ENCODE measurements at regions not wholly inside any gene's neighbourhood (a gene's known extent, or its start where the extent isn't known, plus 50 kb on each side); places are given as distances from the start of the nearest gene placed in this dataset.

DNA sequence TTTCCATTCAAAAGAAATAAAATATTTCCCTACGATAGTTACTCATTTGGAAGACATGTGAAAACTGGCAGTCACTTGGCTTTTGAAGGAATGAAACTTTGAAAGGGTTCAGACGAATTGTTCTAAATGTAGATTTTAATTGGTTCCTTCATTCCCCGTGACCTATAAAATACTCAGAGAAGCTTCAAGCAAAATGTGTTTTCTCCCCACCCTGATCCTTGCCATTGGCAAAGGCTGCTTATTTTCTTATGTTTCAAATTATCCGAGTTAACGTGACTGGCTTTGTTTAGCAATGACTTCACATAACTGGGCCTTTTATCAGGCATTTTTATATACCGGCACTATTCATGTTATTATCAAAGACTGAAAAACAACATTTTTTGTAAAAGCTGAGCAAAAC lies 204.1 kb upstream of the NEIL3 start:
- DNase-seq (ENCODE audit: low read depth in 3 of 3, low spot score in 1 of 3) = no peak

DNA sequence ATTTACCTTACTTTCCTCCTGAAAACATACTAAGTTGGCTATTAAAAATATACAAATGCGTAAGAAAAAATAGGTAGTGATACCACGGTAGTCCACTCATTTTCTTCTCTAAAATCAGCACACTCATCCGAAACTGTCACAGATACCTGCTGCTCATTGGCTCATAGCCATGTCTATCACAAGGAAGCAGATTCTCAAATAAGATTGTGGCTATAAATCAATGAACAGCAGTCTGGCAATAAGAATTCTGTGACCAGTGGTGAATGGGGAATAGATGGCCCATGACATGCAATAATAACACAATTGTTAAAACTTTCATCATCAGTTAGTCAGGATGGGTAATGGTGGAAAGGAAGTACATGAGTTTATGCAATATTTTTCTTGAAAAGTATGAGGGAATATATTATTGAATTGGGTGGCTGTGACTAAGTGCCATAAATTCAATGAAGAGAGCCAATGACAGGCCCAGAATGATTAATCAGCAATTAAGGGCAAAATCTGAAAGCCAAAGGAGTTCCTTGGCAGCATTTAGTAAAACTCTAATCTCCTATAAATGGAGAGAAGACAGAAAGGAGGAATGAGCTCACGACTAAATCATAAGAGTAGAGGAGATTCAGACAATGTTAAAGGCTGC lies 202.3 kb upstream of the NEIL3 start:
- DNase-seq (ENCODE audit: low read depth in 3 of 3, low spot score in 1 of 3) = no peak

DNA sequence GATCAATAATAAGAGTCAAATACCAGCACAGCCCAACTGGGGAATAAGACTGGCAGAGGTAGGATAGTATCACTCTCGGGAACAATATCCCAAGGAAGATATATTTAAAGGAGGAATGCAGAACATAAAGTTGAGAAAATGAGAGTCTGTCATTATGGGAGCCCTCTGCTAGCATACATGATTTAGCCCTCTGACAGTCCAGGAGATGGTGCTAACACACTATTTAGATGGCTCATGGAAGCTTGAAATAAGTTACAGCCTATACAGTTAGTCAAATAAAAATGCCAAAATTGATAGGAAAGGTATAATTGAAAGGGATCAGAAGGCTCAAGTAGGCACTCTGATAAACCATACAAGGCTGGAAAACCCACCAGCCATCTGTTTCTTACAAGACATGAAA lies 201.0 kb upstream of the NEIL3 start:
- DNase-seq (ENCODE audit: low read depth in 3 of 3, low spot score in 1 of 3) = no peak

DNA sequence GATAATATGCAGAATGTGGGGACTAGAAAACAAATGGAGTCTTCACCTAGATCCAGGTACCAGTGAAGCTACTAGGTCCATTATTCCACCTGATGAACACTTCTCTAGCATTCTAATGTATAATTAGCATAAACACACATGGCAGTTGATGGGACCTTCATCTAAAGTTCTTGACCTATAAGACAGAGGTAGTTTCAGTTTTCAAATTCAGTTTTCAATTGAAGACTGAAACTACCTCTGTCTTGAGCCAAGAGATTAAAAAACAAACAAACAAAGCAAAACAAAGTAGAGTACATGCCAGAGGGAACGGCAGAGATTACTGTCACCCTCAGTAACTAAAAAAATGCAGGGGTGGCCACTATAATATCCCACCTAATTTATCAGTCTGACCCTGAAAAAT lies 199.9 kb upstream of the NEIL3 start:
- DNase-seq (ENCODE audit: low read depth in 3 of 3, low spot score in 1 of 3) = no peak

DNA sequence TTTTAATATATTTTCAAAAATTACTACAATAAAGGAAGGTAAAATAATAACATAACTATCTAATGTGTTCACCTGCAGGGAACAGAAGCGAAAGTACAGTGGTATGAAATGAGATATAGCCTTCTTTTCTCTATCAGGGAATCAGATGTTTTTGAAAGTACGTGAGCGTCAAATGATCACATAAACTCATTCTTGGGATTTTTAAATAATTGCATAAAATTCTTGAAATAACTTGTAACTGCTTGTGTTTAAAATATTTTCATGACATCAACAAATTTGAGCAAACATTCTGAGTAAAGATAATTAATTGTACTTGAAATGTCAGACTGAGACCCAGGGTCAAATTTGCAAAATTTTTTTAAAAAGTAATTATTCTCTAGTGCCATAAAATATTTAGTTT lies 193.5 kb upstream of the NEIL3 start:
- DNase-seq (ENCODE audit: low read depth in 3 of 3, low spot score in 1 of 3) = no peak

DNA sequence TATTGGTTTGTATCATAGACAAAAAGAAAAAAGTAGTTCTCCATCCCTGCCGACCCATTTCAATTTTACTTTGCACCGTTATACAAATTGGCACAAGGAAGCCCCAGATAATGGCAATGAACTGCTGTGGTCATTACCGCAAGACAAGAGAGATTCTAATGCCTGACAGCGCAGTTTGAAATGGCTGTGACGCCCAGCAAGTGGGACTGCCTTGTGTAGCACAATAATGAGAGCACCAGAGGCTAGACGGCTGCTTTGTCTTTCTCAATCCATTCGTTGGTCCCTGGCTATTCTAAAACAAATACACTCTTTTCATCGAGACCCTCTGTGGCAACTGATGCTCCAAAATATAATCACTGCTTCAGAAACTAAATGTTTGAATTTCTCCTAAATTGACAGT lies 192.4 kb upstream of the NEIL3 start:
- no peak for DNase-seq (ENCODE audit: low read depth in 3 of 3, low spot score in 1 of 3)

DNA sequence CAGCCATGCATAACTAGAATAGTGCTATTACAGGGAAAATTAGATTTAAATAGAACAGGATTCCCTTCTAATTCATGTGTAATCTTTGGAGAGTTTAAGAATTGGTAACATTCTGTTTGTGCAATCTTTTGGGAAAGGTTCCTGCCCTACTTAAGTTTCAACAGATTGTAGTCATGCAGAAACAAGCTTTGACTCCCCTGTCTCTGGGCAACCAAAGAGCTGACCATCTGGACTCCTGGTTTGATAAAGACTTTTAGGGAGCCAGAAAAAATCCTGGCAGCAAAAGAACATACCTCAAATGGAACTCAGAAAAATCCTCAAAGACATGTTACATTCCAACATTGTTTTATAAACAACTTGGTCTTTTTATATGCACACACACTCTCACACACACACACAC lies 191.1 kb upstream of the NEIL3 start:
- no peak for DNase-seq (ENCODE audit: low read depth in 3 of 3, low spot score in 1 of 3)

DNA sequence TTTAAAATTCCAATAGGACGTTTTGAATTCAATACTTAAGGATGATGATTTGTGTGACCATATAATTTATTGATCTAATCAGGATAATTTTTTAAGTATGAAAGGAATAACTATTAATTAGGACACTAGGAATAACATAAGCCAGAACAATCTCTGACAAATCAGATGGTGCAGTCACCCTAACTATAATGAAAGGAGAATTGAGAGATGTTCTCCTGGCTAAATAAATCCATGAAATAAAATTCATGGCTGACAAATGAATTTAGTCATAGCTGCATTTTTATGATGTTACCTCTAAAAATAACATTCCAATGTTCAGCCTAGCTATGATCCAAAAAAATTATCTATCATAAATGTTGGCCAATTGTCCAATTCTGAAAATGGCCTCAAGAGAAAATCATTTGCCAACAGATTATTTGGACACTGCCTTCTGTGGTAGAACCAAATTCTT lies 190.6 kb upstream of the NEIL3 start:
- no peak for DNase-seq (ENCODE audit: low read depth in 3 of 3, low spot score in 1 of 3)

DNA sequence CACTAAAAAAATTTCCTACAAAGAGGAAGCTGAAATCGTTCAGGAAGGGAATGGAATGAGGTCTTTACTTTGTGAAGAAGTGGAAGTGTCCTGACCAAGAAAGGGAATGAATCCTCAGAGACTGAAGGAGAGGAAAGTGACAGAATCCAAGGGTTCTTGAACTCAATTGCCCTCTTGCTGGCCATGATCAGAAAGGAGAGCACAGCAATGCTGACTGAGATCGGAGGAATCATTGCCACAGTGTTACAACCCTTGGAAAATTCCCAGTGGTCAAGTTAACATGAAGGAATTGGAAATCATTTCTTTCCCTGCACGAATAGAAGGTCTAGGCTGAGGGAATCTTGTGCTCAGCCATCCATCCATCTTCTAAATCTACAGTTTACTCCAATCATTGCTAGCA lies 190.0 kb upstream of the NEIL3 start:
- no peak for DNase-seq (ENCODE audit: low read depth in 3 of 3, low spot score in 1 of 3)

DNA sequence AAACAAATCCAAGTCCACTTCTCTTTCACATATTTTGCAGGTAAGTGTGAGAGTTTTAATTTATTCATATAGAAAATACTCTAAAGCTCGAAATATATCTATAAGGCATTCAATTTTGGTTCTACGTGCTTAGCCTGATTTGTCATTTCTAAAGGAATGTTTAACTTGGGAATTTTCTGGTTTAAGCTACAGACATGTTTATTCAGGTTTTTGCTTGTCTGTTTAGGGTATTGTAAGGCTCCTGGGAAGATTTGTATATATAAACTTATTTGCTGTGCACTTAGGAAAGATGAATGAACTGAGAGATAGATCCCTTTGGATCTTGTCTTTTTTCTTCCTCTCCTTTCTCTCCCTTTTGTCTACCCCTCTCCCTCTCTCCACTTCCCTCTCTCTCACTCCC lies 185.9 kb upstream of the NEIL3 start:
- DNase-seq (ENCODE audit: low read depth in 3 of 3, low spot score in 1 of 3) = no peak

DNA sequence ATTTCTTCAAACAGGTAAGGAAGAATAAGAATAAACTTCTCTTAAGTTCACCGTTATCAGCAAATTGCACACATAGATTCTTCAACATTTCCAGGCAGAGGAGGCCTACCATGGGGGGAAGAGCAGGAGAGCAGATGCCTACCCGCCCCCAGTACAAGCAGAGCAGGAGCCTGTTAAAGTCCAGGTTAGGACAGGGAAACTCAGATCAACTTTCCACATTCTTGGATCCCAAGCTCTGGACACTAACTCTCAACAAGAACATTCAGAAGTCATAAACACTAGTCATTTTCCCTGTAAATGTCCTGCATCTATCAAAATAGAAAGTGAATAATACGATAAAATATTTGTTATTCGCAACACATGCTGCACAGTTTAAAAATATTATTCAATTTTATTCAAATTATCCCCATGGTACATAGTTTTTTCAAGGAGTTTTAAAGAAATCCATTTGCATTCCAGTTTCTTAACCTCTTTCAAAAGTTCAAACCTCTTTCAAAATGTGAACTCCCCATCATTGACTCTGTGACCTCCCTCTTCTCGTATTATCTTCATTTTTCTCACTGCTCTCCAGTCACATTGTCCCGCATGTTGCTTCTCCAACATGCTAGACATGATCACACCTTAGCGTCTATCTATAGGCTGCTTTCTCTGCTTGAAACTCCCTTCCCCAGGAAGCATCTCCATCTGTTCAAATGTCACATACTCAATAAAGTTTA lies 185.2 kb upstream of the NEIL3 start:
- no peak for DNase-seq (ENCODE audit: low read depth in 3 of 3, low spot score in 1 of 3)

DNA sequence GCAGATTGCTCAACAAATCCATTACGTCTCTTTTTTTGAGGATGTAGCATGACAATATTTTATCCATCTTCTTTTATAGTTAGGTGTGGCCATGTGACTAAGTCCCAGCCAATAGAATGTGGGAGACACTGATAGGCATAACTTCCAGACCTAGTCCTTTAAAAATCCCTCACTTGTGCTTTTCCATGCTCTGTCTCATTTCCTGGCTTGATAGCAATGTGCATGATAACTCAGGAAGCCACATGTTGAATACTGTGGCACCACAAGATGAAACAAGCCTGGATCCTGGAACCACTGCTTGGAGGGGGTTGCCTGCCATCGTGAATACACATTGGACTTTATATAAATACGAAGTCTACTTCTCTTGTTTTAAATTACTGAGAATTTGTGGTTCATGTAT lies 184.0 kb upstream of the NEIL3 start:
- DNase-seq (ENCODE audit: low read depth in 3 of 3, low spot score in 1 of 3) = no peak

DNA sequence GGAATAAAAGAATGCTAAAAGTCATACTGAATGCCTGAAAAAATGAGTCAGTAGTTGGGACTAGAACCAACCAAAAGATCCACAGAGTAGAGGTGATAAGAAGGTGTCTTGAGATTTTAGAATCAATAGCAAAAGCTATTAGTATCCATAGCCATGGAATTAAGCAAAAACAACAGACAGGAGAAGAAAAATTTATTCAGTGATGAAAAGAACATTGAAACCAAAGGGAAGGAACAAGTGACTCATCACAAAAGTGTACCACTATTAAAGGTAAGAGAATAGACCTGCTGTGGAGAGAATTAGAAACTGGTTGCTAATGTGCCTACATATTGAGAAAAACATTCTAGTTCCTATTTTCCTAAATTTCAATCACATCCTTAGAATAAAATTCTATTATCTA lies 182.0 kb upstream of the NEIL3 start:
- DNase-seq (ENCODE audit: low read depth in 3 of 3, low spot score in 1 of 3) = no peak

DNA sequence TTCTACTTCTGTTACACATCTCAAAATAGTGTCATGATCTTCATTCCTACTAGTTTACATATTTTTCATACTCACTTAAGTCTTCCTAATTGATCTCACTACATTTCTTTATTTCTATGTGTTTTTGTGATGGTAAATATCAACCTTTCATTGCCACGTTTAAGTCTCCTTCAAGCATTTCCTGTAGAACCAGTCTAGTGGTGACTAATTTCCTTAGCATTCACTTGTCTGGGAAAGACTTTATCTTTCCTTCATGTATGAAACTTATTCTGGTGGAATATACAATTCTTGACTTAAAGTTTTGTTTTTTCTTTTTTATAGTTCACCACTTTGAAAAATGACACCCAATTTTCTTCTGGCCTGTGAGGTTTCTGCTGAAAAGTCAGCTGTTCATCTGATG lies 181.4 kb upstream of the NEIL3 start:
- DNase-seq (ENCODE audit: low read depth in 3 of 3, low spot score in 1 of 3) = no peak

DNA sequence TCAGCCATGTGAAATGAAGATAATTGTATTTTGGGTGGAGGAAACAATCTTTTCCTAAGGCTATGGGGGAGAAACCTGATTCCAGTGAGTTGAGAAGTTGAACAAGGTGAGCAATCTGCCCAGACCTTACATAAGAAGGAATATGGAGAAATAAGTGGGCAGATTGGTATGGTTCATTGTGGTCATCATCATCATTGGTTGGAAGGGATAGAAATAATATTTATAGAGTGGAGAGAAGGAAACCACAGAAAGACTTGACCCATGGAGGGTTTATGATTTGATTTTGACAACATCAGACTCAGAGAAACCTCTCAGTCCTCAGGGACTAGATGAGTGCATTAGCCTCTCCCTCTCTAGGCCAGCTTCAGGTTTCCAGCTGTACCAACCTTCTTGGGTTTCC lies 177.9 kb upstream of the NEIL3 start:
- DNase-seq (ENCODE audit: low read depth in 3 of 3, low spot score in 1 of 3) = no peak

DNA sequence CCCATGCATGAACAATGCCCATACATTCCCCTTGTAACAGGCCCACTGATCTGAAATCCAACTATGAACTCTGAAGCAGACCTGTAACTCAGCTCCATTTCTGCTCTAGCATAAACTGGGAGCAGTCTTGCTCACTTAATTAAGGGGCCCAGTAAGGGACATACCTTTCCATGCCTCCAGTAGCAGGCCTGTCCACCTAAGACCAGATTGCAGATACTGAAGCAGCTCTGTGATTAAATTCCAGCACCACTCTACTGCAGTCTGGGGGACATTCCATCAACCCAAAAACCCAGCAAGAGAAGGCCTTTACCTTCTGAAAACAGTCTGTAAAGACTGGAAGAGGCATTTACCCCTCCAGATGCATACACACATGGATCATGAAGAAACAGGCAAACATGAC lies 162.0 kb upstream of the NEIL3 start:
- DNase-seq (ENCODE audit: low read depth in 3 of 3, low spot score in 1 of 3) = no peak

DNA sequence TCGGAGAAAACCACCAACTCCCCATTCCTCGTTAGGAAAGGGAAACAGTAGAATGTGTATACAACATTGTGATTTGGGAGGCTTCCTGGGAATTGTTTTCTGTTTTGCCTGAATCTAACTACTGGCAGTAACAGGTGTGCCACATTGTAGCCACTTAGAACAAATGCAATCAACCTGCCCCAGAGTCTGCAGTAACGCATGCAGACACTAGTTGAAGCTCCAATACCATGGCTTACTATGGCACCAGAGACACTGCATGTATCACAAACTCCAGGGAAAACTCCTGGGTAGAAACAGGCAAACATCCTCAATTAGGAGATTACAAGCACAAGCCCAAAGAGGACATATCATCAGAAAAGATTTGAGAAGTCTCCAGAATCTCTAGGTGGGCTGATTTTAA lies 154.2 kb upstream of the NEIL3 start:
- DNase-seq (ENCODE audit: low read depth in 3 of 3, low spot score in 1 of 3) = no peak

DNA sequence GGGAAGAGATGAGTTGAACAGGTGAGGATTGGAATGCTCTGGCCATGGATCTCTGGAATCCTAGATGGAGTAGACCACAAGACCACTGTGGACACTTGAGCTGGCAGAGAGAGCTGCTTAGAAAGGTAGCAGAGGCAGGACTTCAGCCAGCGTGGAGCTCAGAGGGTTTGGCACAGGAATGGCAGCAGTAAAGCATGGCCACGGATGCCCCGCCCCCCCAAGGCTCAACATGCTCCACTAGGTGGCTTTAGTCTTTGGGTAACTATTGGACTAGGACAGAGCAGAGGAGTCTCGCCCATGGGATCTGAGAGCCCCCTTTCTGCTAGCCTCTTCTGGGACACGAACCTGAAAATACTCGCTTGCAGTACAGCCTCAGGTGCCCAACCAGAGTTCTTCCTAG lies 150.1 kb upstream of the NEIL3 start:
- DNase-seq (ENCODE audit: low read depth in 3 of 3, low spot score in 1 of 3) = no peak

DNA sequence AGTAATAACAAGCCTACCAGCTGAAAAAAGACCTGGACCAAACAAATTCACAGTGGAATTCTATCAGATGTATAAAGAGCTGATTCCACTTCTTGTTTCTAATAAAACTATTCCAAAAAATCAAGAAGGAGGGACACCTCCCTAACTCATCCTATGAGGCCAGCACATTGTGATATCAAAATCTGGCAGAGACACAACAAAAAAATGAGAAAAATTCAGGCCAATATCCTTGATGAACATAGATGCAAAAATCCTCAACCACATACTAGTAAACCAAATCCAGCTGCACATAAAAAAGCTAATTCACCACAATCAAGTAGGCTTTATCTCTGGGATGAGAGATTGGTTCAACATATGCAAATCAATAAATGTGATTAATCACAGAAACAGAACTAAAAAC lies 147.9 kb upstream of the NEIL3 start:
- no peak for DNase-seq (ENCODE audit: low read depth in 3 of 3, low spot score in 1 of 3)

DNA sequence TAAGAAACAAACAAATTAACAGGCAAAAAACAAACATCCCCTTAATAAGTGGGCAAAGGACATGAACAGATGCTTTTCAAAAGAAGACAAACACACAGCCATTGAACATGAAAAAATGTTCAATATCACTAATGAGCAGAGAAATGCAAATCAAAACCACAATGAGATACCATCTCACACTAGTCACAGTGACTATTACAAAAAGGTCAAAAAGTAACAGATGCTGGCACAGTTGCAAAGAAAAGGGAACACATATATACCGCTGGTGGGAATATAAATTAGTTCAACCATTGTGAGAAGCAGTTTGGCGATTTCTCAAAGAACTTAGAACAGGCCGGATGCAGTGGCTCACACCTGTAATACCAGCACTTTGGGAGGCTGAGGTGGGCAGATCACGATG lies 146.1 kb upstream of the NEIL3 start:
- no peak for DNase-seq (ENCODE audit: low read depth in 3 of 3, low spot score in 1 of 3)

DNA sequence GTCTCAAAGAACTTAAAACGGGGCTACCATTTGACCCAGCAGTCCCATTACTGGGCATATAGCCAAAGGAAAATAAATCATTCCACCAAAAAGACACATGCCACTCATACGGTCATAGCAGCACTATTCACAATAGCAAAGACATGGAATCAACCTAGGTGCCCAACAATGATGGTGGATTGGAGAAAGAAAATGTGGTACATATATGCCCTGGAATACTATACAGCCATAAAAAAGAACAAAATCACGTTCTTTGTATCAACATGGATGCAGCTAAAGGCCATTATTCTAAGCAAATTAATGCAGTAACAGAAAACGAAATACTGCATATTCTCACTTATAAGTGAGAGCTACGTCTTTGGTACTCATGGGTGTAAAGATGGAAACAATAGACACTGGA lies 138.1 kb upstream of the NEIL3 start:
- no peak for DNase-seq (ENCODE audit: low read depth in 3 of 3, low spot score in 1 of 3)

DNA sequence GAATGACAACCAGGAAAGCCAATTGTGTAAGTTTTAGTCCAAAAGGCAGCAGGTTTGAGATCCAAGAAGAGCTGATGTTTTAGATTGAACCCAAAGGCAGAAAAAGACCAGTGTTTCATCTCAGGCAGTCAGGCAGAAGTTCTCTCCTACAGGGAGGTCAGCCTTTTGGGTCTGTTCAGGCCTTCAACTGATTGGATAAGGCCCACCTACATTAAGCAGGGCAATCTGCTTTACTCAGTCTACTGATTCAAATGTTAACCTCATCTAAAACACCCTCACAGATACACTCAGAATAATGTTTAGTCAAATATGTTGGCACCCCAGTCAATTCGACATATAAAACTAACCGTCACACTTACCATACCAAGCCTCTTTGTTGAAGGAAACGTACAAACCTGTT lies 134.2 kb upstream of the NEIL3 start:
- no peak for DNase-seq (ENCODE audit: low read depth in 3 of 3, low spot score in 1 of 3)

DNA sequence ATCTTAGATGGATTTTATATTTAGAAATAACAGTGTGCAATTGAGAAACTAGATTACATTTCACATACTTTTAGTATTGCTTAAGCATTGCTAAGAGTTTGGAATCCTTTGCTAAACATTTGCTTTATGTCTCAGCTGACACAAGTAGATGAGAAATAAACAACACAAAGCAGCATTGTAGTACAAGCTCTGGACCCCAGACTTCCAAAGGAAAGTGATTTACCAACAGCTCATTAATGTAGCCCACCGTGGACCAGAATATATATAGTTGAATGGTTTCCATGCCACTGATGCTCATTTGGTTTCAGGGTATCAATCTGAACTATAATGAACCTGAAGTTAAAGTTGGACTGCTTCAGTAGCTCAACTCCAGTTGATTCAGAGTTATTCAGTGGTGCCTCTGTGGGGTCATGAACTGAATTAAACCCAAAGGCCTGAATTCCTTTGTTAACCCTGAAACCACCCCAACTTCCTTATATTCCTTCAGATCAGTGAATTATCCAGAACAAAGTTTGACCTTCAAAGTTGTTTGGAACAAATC lies 132.1 kb upstream of the NEIL3 start:
- no peak for DNase-seq (ENCODE audit: low read depth in 3 of 3, low spot score in 1 of 3)

Measured in stimulated activated CD4-positive, alpha-beta T cell treated with anti-CD3 and anti-CD28 coated beads, TNF-alpha, amount 100 ng/mL, for 1 hour (primary cell).